Iris pigment epithelial cell (primary cell): ENCODE measurements at regions not wholly inside any gene's neighbourhood (a gene's known extent, or its start where the extent isn't known, plus 50 kb on each side); places are given as distances from the start of the nearest gene placed in this dataset.
"Not testable (repeated sequence)": the region's sequence is repeated elsewhere in the genome, so short reads cannot be mapped to it uniquely, and the experiment has no call there.

ENCODE experiments used
- DNase-seq: peaks from one replicate; pipeline ENCODE4 v3.0.0-alpha.2; 2011; ENCODE audit warnings: low read depth

DNA sequence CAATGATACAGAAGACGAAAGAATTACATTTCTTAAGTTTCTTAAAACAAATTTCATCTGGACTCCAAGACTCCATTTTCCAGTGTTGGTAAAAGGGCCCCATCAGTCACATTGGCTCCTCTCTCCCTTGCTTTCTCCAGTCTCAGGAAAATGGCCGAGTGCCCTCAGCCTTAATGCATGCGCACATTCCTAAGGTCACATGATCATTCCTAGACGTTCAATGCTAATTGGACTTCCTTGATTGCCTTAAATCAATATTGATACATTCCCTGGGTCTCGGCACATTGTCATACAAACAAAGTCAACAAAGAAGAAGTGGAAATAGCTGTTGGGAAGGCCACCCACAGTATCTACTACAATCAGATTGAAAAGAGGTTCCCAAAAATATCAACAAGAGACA lies 413.6 kb upstream of the GRAMD2B start:
- DNase-seq: no peak

DNA sequence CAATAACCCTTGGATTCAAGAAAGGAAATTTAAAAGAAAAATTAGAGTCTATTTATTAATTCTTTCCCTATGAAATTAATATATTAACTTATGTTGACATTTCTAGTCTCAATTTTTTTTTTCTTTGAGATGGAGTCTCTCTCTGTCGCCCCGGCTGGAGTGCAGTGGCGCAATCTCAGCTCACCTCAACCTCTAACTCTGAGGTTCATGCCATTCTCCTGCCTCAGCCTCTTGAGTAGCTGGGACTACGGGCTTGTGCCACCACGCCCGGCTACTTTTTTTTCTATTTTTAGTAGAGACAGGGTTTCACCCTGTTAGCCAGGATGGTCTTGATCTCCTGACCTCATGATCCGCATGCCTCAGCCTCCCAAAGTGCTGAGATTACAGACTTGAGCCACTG lies 411.7 kb upstream of the GRAMD2B start:
- DNase-seq: not testable (repeated sequence)

DNA sequence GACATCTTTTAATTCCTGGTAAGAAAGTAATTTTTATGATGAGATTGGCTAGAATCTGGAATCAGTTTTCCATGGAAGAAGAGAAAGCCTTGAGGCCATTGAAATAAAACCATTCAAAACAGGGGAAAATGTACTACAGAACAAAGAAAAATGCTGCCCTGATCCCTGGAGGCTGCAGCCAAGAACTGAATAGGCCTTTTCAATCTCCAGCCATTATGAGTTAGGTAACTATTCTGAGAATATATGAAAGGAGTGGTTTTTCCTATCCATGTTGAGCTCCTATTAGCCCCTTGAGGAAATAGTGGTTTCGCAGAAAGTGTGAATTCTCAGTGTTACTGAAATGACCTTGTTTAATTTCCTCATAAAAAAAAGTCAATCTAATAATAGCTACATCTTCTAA lies 408.5 kb upstream of the GRAMD2B start:
- no peak for DNase-seq

DNA sequence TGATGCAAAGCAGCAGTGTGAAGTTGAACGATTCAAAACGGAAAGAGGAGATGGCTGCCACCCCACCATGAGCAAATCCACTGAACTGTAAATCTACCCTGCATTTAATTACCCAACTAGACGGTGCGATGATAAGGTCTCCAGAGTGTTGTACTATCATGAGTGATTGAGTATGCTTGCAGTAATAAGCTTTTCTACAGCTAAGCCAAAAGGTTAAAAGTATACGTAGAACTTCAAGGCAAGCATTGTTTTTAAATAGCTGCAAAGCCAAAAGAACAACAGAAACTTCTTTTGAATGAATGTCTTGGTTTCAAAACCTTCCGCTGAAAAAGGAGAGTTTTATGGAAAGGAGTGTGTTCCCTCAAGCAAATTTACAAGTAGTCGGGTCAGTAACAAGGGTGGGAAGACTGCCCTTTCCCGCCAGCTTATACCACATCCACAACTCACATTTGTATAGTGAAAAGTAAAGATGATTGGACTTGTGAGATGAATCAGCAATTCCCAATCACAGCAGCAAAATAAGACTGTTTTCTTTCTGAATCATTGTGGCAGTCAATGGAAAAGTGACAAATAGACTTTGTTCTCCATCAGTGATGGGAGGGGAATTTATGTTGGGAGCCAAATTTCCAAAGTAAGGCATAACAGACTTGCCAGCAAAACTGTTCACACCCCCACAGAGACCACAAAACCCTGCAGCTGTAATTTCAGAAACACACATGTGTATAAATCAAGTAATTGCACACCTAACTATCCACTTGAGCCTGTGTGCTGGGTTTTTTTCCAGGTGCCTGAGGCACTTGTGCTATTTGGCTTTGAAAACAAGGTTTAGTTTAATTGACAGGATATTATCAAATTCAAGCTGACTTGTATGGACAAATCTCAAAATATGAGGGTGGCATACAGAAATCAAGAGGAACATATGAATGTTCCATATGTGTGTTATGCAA lies 407.7 kb upstream of the GRAMD2B start:
- DNase-seq: peak; percentile 35

DNA sequence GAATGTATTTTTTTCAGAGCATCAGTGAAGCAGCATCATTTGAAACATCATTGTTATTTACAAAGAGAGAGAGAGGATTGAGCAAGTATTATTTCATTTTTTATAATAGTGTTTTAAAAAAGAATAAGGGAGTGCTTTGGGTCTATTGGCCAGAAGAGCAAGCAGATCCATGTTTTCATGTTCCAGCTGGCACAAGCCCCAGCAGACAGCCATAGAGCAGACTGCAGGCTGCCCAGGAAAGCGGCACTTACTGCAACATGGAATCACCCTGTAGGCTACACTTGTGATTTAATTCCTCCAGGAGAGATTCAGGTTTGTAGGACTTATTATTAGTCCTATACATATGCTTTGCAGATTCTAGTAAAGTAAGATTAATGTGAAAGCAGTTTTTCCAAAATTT lies 407.0 kb upstream of the GRAMD2B start:
- no peak for DNase-seq

DNA sequence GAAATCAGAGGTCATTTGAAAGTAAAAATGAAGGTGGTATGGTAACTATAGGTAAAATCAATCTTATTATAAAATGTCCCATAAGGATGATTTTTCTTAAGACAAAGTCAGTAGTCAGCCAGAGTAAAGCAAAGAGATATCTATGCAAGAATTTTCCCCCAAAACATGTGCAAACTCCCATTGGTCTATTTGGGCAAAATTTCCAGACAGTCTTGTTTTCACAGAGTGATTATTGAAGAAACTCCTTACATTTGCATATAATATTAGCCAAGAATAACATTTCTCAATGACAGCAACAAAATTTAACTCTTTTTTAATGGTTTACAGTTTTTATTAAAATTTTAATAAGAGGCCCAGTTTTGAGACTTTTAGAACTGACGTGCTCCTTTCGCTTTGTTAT lies 406.1 kb upstream of the GRAMD2B start:
- no peak for DNase-seq

DNA sequence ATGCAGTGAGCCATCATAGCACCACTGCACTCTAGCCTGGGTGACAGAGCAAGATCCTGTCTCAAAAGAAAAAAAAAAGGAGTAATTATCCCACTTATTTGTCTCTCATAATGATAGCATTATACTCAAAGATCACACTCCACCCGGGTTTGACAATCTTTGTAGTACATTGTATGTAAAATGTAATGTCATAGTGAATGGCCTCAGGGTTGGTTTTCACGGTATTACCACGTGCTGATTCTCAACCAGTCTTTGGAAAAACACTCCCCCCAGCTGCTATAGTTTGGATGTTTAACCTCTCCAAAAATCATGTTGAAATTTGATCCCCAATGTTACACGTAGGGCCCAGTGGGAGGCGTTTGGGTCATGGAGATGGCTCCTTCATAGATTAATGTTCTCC lies 402.4 kb upstream of the GRAMD2B start:
- no peak for DNase-seq

DNA sequence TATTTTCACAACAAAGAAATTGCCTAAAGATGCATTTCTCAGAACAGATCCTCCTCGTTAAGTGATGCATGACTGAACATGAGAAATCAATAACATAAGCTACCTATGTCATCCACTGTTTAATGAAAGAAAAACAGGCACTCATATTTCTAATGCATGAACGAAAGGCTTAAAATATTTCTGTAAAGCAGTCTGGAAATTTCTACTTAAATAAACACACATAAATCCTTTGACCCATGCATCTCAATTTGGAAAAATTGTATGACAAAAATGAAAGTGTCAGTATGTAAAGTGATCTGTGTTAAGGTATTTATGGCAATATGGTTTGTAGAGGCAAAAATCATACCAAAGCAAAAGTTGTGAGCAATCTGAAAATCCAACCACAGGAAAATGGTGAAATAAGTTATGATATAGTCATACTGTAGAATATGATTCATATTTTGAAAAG lies 399.2 kb upstream of the GRAMD2B start:
- no peak for DNase-seq

DNA sequence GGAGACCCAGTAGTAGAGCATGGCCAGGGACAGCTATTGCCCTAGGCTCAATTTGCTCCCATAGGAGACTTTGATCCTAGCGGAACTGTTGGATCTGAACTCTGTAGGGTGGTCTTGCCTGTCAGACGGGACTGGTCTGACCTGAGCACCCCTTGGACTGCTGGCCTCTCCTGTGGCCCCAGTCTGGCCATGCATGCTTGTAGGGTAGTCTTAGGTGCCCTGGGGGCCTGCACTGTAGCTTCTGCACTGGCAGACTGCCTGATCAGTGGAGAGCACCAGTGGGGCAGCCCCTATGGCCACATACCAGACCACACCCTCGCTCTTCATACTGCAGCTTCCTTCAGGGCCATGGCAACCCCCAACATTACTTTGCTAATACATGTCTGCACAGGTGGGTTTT lies 396.1 kb upstream of the GRAMD2B start:
- DNase-seq: no peak

DNA sequence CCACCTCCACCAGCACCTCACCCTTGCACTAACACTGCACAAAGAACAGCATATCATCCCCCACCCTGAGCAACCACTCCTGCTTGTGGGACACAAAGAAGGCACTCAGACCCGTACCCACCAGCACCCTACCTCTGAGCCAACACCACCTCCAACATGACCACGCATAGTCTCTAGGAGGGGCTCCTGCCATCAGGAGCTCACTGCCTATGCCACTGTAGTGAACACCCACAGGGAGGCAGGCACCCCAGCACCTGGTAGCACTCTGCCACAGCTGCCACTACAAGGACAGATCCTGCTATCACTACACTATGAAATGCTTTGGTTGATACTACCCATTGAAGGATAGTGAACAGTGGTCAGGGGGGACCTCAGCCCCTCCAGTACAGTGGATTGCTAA lies 395.6 kb upstream of the GRAMD2B start:
- DNase-seq: no peak

DNA sequence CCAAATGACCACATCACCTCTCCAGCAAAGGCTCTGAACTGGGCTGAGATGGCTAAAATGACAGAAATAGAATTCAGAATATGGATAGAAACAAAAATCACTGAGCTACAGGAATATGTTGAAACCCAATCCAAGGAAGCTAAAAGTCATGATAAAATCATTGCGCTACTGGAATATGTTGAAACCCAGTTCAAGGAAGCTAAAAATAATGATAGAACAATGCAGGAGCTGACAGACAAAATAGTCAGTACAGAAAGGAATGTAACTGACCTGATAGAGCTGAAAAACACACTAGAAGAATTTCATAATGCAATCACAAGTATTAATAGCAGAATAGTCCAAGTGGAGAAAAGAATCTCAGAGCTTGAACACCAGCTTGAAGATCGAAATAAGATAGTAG lies 394.9 kb upstream of the GRAMD2B start:
- DNase-seq: no peak

DNA sequence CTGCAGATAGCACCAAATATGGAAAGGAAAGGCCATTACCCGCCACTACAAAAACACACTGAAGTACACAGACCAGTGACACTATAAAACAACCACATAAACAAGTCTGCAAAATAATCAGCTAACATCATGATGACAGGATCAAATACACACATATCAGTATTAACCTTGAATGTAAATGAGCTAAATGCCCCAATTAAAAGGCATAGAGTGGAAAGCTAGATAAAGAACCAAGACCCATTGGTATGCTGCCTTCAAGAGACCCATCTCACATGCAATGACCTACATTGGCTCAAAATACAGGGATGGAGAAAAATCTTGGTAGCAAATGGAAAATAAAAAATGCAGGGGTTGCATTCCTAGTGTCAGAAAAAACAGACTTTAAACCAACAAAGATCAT lies 393.9 kb upstream of the GRAMD2B start:
- not testable (repeated sequence) for DNase-seq

DNA sequence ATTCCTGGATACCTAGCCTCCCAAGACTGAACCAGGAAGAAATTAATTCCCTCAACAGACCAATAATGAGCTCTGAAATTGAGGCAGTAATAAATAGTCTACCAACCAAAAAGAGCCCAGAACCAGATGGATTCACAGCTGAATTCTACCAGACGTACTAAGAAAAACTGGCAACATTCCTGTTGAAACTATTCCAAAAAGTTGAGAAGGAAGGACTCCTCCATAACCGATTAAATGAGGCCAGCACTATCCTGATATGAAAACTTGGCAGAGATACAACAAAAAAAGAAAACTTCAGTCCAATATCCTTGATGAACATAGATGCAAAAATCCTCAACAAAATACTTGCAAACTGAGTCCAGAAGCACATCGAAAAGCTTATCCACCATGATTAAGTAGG lies 392.5 kb upstream of the GRAMD2B start:
- no peak for DNase-seq

DNA sequence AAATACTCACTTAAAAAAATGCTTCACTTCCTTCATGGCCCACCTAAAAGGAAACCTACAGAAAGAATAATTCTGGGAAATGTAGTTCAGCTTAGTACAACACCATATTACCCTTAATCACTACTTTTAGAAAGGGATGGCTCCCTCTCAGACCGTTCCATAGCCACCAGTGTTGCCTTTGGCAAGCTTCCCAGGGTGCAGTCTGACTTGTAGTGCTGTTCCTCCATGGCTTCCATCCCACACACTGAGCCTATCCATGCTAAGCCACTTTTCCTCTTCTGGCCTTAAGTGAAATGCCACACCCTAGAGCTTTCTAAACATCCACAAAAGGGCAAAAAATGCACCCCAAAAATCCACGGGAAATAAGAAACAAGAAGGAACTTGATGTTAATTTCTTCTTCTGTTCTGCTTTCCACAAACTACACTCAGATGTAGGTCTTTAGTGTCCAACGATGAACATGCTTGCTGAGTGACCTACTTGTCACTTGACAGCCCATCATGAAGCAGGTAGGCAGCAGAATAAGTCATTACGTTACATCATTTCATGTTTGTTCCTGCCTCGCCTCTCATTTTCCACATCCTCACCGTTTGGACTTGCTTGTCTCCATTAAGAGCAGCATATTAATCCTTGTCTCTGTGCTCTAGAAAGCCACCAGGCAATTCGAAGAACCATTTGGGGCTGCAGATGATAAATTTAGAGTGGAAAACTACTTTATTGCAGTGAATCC lies 391.1 kb upstream of the GRAMD2B start:
- DNase-seq: peak; percentile 64

DNA sequence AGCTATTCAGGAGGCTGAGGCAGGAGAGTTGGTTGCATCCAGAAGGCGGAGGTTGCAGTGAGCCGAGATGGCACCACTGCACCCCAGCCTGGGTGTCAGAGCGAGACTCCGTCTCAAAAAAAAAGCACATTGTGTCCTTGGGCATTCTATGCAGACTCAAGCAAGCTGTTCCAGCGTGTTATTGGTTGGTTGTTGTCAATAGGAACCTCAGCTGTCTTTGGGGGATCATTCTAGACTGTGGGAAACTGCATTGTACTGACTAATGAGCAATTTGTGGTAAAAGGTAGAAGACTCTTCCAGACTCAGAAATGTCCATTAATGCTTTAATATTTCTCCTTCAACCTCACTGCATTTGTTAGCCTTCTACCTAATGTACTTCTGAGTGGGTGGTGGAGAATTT lies 379.5 kb upstream of the GRAMD2B start:
- DNase-seq: no peak

DNA sequence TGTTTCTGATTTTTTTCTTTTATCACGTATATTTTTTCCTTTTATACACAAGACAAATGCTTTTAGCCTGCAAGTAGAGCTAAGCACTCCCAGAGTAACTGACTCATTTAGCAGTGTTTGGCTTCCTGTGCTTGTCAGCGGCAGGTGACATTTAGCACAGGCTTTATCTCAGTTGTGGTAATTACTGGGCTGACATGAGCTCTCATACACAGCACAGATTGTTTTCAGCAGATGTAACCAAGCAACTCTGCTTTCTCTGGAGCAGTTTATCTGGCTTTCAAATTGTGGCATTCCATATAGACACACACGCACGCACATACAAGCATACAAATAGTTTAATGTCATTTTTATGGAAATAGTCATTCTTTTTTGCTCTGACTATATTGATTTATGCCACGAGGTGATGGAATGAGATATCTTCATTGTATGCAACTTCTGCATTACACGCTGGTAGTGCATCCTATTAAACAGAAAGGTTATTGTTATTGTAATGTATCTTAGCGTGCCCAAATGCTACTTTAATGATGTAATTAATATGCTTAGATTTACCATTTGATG lies 379.0 kb upstream of the GRAMD2B start:
- peak; percentile 21 for DNase-seq

DNA sequence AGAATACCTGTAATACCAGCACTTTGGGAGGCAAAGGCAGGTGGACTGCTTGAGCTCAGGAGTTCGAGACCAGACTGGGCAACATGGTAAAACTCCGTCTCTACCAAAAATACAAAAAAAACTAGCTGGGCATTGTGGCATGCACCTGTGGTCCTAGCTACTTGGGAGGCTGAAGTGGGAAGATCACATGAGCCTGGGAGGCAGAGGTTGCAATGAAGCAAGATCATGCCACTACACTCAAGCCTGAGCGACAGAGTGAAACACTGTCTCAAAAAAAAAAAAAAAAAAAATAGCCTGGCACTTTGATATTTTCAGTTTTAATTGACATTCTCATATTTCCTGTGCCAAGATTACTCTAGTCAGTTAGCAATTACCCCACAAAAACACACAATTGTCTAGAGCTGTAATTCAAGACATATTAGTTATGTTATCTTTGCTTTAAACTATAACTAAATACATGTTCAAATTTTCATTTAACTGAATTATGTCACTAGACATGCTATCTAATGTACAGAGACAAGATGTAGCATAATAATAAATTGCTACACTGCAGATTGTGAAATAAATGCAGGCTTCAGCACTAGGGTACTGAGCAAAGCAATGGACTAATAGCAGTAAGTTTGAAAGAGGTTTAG lies 378.2 kb upstream of the GRAMD2B start:
- DNase-seq: no peak

DNA sequence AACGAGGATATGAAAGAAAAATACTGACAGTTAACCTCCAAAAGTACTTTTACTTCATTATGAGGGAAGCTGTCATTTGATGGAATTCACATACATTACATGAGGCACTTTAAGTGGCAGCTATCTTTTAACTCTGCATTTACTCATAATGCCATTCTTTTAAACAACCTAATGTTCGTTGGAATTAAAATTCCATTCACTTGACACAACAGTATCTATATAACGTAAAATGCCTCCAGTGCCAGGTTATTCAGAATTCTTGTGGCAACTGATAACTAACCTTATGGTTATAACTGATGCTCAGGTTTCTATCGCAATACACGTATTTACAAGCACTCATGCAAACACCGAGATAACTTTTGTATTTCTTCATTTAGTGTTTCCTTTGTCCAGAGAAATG lies 376.9 kb upstream of the GRAMD2B start:
- DNase-seq: no peak

DNA sequence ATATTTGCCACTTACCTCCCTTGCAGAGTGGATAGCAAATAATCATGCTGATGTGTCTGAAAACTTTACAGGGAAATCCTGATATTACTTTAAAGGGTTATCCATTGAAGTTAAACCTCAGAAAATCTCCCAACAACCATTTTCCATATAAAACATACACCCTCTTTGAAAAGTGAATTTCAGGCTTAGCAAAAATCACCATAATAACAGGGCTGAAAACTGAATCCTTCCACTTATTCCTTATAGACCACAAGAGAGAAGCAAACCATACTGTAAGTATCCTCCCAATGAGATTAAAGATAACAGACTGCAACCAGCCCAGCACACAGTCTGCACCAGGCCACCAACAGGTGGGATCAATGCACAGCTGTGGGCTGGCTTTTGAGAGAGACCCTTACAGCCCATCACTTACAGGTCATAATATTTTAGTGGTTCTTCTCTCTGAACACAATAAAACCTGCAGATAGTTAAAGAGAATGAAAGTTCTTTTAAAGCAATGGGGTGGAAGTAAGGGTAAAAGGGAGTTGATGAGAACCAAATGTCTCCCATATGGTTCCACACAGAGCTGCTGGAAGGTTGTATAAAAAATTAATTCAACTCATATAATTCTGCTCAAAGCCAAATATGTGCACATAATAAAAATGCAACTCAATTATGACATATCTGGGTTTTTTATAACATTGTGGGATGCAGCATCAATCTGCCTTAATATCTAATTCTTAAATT lies 376.2 kb upstream of the GRAMD2B start:
- no peak for DNase-seq

DNA sequence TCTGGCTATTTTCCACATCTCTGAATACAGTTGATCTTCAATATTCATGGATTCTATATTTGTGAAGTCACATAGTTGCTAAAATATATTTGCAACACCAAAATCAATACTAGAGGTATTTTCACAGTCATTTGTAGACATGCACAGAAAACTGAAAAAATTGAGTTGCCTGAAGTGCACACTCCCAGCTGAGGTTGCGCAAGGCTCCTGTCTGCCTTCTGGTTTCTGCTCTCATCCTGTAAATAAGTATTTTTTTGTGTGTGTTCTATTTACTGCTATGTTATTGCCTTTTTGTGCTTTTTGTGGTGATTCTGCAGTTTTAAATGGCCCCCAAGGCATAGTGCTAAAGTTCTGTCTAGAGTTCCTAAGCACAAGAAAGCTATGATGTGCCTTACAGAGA lies 371.1 kb upstream of the GRAMD2B start:
- DNase-seq: peak; percentile 6

DNA sequence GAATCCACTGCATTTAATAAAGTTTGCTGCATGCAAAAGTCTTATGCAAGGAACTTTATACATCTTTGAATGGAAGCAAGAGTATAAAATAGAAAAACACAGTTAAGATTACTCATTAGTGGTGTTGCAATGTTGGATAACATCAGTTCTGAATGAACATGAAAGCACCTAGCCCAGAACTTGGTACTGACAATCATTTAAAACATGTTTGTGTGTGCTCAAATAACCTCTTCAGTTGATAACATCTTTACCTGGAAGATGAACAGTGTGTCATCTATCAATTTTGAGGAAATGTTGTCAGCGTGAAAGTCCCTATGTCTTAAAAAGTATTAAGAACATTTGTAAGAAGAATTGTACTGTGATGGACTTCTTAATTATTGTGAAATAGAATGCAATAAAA lies 370.4 kb upstream of the GRAMD2B start:
- no peak for DNase-seq

DNA sequence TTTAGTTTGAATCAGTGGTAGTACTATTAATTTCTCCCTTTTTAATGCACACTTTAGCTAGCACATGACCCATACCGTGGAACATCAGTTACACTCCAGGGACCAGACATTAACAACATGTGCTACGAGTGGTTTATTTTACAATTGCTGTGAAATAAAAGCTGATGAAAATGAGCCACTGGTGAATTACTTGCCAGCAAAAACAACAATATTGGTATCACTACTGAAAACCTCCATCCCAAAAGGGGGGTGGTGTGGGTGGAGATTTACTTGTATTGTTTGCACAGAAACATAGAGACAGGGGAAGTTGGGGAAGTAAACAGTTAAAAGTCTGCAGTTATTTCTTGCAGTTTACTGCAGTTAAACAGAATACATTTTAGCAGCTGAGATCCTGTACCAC lies 369.6 kb upstream of the GRAMD2B start:
- no peak for DNase-seq
